ENCODE measurements at regions not wholly inside any gene's neighbourhood (a gene's known extent, or its start where the extent isn't known, plus 50 kb on each side); places are given as distances from the start of the nearest gene placed in this dataset.

GRCh38 chr14:100967930-100968329 is 64.4 kb upstream of the RTL1 start:
- no peak for DNase-seq (ENCODE audit: unreplicated experiment)
- no peaks in the 10 kb centered on the region for H3K9me3 Mint-ChIP-seq (ENCODE audit: unreplicated experiment)
- H3K4me3 Mint-ChIP-seq (ENCODE audit: unreplicated experiment), result no peak overlapping the region
- TF ChIP-seq CTCF (IDR thresholded peaks at IDR 0.05; ENCODE audit: unreplicated experiment), result no peak
- ChIA-PET POLR2A (no interaction called here), CTCF (no interaction called here)
- H3K27me3 Mint-ChIP-seq (ENCODE audit: insufficient read depth, unreplicated experiment), result no peaks in the 10 kb centered on the region
- no peaks in the 10 kb centered on the region for H3K36me3 Mint-ChIP-seq (ENCODE audit: insufficient read depth, unreplicated experiment)
- intact Hi-C loops (cut with micrococcal nuclease), result no loop called here
- H3K4me1 Mint-ChIP-seq (ENCODE audit: insufficient read depth, unreplicated experiment), result peaks cover 5% of the 10 kb centered on the region
- H3K27ac Mint-ChIP-seq (ENCODE audit: low read depth, unreplicated experiment), result no peak overlapping the region
- BruUV-seq (replicated peaks), result no TSS peak

- DNase-seq (ENCODE audit: unreplicated experiment), result no peak
- intact Hi-C loops (cut with micrococcal nuclease), result no loop called here
- ChIA-PET POLR2A (no interaction called here), CTCF (no interaction called here)
- Mint-ChIP-seq H3K27me3 (ENCODE audit: insufficient read depth, unreplicated experiment) (no peaks in the 10 kb centered on the region), H3K4me1 (ENCODE audit: insufficient read depth, unreplicated experiment) (peaks cover 5% of the 10 kb centered on the region), H3K36me3 (ENCODE audit: insufficient read depth, unreplicated experiment) (no peaks in the 10 kb centered on the region), H3K27ac (ENCODE audit: low read depth, unreplicated experiment) (no peak overlapping the region), H3K4me3 (ENCODE audit: unreplicated experiment) (no peak overlapping the region), H3K9me3 (ENCODE audit: unreplicated experiment) (no peaks in the 10 kb centered on the region)
- BruUV-seq (replicated peaks), result no TSS peak
- no peak for TF ChIP-seq CTCF (IDR thresholded peaks at IDR 0.05; ENCODE audit: unreplicated experiment)
Observed at GRCh38 chr14:100972118-100972897, 68.8 kb upstream of the RTL1 start.

DNA sequence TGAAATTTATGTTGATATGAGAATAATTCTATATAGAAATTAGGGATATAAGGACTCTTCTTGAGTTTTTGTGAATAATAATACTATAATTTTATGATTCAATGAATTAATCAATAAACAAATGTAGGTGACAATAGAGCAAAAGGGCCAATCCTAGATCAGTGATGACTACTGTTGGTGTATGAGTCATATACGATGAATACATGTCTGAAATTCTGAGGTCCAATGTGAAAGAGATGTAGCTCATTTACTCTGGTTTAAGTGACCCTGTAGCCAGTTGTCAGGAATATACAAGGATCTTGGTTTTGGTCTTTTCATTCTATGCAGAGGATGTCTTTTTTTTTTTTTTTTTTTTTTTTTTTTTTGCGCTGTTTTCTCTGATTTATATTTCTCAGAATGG is 72.1 kb upstream of the RTL1 start:
- no peak for DNase-seq (ENCODE audit: unreplicated experiment)

GRCh38 chr14:100979079-100979478 is 75.6 kb upstream of the RTL1 start:
- ChIA-PET POLR2A (no interaction called here), CTCF (no interaction called here)
- BruUV-seq (replicated peaks), result no TSS peak
- H3K27ac Mint-ChIP-seq (ENCODE audit: low read depth, unreplicated experiment), result no peak overlapping the region
- no peaks in the 10 kb centered on the region for H3K9me3 Mint-ChIP-seq (ENCODE audit: unreplicated experiment)
- TF ChIP-seq CTCF (IDR thresholded peaks at IDR 0.05; ENCODE audit: unreplicated experiment), result no peak
- no peak for DNase-seq (ENCODE audit: unreplicated experiment)
- H3K36me3 Mint-ChIP-seq (ENCODE audit: insufficient read depth, unreplicated experiment), result no peaks in the 10 kb centered on the region
- H3K4me3 Mint-ChIP-seq (ENCODE audit: unreplicated experiment), result no peak overlapping the region
- peaks cover 18% of the 10 kb centered on the region for H3K4me1 Mint-ChIP-seq (ENCODE audit: insufficient read depth, unreplicated experiment)
- H3K27me3 Mint-ChIP-seq (ENCODE audit: insufficient read depth, unreplicated experiment), result no peaks in the 10 kb centered on the region
- intact Hi-C loops (cut with micrococcal nuclease), result no loop called here

More for the DNA sequence above, 72.1 kb upstream of the RTL1 start:
- Mint-ChIP-seq H3K9me3 (ENCODE audit: unreplicated experiment) (no peaks in the 10 kb centered on the region), H3K27ac (ENCODE audit: low read depth, unreplicated experiment) (no peak overlapping the region), H3K4me3 (ENCODE audit: unreplicated experiment) (no peak overlapping the region), H3K27me3 (ENCODE audit: insufficient read depth, unreplicated experiment) (no peaks in the 10 kb centered on the region), H3K4me1 (ENCODE audit: insufficient read depth, unreplicated experiment) (peaks cover 16% of the 10 kb centered on the region), H3K36me3 (ENCODE audit: insufficient read depth, unreplicated experiment) (no peaks in the 10 kb centered on the region)
- BruUV-seq (replicated peaks), result no TSS peak
- no peak for TF ChIP-seq CTCF (IDR thresholded peaks at IDR 0.05; ENCODE audit: unreplicated experiment)
- CTCF ChIA-PET, result no interaction called here
- intact Hi-C loops (cut with micrococcal nuclease), result no loop called here
- POLR2A ChIA-PET, result no interaction called here
